Neuronal stem cell (in vitro differentiated cells): ENCODE measurements at regions not wholly inside any gene's neighbourhood (a gene's known extent, or its start where the extent isn't known, plus 50 kb on each side); places are given as distances from the start of the nearest gene placed in this dataset.

ENCODE experiments used
- DNase-seq: peaks from one replicate; pipeline ENCODE4 v3.0.0-alpha.2; 2013; ENCODE audit warnings: low spot score
- H2AFZ ChIP-seq: one replicate; pipeline ENCODE4 v1.6.1; 2013; ENCODE audit warnings: mild to moderate bottlenecking, low read length, inconsistent platforms
- H2AK5ac ChIP-seq: 2 replicates; pipeline ENCODE4 v1.6.1; 2013; ENCODE audit warnings: low read depth, mild to moderate bottlenecking, inconsistent platforms, low read length, moderate library complexity, mixed read lengths
- H2BK120ac ChIP-seq: 2 replicates; pipeline ENCODE4 v1.6.1; 2013; ENCODE audit warnings: low read depth, mild to moderate bottlenecking, inconsistent platforms, low read length, moderate library complexity, mixed read lengths
- H2BK12ac ChIP-seq: one replicate; pipeline ENCODE4 v1.6.1; 2013; ENCODE audit warnings: low read length, inconsistent platforms
- H2BK15ac ChIP-seq: 2 replicates; pipeline ENCODE4 v1.6.1; 2013; ENCODE audit warnings: mild to moderate bottlenecking, low read length, inconsistent platforms, mixed read lengths
- H2BK5ac ChIP-seq: one replicate; pipeline ENCODE4 v1.6.1; 2013; ENCODE audit warnings: inconsistent platforms, mild to moderate bottlenecking, low read length, moderate library complexity
- H3K14ac ChIP-seq: one replicate; pipeline ENCODE4 v1.6.1; 2013; ENCODE audit warnings: low read length, inconsistent platforms
- H3K18ac ChIP-seq: 2 replicates; pipeline ENCODE4 v1.6.1; 2013; ENCODE audit warnings: low read length, inconsistent platforms
- H3K23ac ChIP-seq: 2 replicates; pipeline ENCODE4 v1.6.1; 2013; ENCODE audit warnings: low read depth, mild to moderate bottlenecking, mixed read lengths, low read length, inconsistent platforms; ENCODE audit not compliant: poor library complexity
- H3K27ac ChIP-seq: replicated peaks from 3 replicates; pipeline ENCODE4 v1.5.1; 2013; ENCODE audit warnings: low read length, inconsistent platforms
- H3K27me3 ChIP-seq, 3 experiments: 2 replicates each; pipeline ENCODE4 v1.6.1; 2013; ENCODE audit warnings: low read length in 3 of 3, mild to moderate bottlenecking in 2 of 3, inconsistent platforms in 1 of 3, low read depth in 1 of 3, mixed read lengths in 1 of 3, moderate library complexity in 1 of 3; ENCODE audit not compliant: control insufficient read depth in 3 of 3, insufficient read depth in 3 of 3
- H3K36me3 ChIP-seq, 2 donors: replicated peaks in 1 of 2; 2 replicates each; pipeline ENCODE4 v1.6.1; 2013; ENCODE audit warnings: low read length in 2 of 2; ENCODE audit not compliant: control insufficient read depth in 2 of 2, insufficient read depth in 2 of 2
- H3K4ac ChIP-seq: 2 replicates; pipeline ENCODE4 v1.6.1; 2013; ENCODE audit warnings: inconsistent platforms, mild to moderate bottlenecking, low read length, moderate library complexity
- H3K4me1 ChIP-seq, 2 donors: 1 replicate in 1 of 2; 2 replicates in 1 of 2; pipeline ENCODE4 v1.6.1; 2013; ENCODE audit warnings: low read length in 2 of 2, low read depth in 1 of 2; ENCODE audit not compliant: control insufficient read depth in 2 of 2, insufficient read depth in 1 of 2
- H3K4me2 ChIP-seq: one replicate; pipeline ENCODE4 v1.6.1; 2013; ENCODE audit warnings: mild to moderate bottlenecking, low read length, inconsistent platforms; ENCODE audit not compliant: insufficient read depth, poor library complexity, severe bottlenecking
- H3K4me3 ChIP-seq, 2 donors: 2 replicates each; pipeline ENCODE4 v1.5.1; 2013; ENCODE audit warnings: low read length in 2 of 2, mild to moderate bottlenecking in 2 of 2, inconsistent platforms in 1 of 2, moderate library complexity in 1 of 2
- H3K79me1 ChIP-seq: one replicate; pipeline ENCODE4 v1.6.1; 2013; ENCODE audit warnings: low read depth, mild to moderate bottlenecking, inconsistent platforms, low read length, moderate library complexity
- H3K9ac ChIP-seq: one replicate; pipeline ENCODE4 v1.6.1; 2013; ENCODE audit warnings: mild to moderate bottlenecking, low read depth, low read length, inconsistent platforms; ENCODE audit not compliant: poor library complexity
- H3K9me3 ChIP-seq, 2 donors: replicated peaks in 1 of 2; 2 replicates each; pipeline versions ENCODE3 to v1.6.1; 2013; ENCODE audit warnings: low read length in 2 of 2, mild to moderate bottlenecking in 2 of 2, inconsistent platforms in 1 of 2, low read depth in 1 of 2, mixed read lengths in 1 of 2, moderate library complexity in 1 of 2; ENCODE audit not compliant: control insufficient read depth in 2 of 2, insufficient read depth in 1 of 2
- H4K8ac ChIP-seq: one replicate; pipeline ENCODE4 v1.6.1; 2013; ENCODE audit warnings: low read depth, mild to moderate bottlenecking, inconsistent platforms, low read length, moderate library complexity
- H4K91ac ChIP-seq: one replicate; pipeline ENCODE4 v1.6.1; 2013; ENCODE audit warnings: low read length, low read depth, mild to moderate bottlenecking, inconsistent platforms; ENCODE audit not compliant: poor library complexity
- WGBS, 2 donors: extraction: QIAGEN DNeasy Blood & Tissue Kit; methylation state at CpG; one replicate each; pipeline ENCODE4 v1.1.7; 2013; ENCODE audit warnings: missing lambda C conversion rate in 2 of 2, mixed read lengths in 1 of 2; ENCODE audit not compliant: insufficient read length in 2 of 2, insufficient replicate concordance in 1 of 2; ENCODE audit errors: extremely low coverage in 2 of 2; 5-methylcytosine and 5-hydroxymethylcytosine counted together

DNA sequence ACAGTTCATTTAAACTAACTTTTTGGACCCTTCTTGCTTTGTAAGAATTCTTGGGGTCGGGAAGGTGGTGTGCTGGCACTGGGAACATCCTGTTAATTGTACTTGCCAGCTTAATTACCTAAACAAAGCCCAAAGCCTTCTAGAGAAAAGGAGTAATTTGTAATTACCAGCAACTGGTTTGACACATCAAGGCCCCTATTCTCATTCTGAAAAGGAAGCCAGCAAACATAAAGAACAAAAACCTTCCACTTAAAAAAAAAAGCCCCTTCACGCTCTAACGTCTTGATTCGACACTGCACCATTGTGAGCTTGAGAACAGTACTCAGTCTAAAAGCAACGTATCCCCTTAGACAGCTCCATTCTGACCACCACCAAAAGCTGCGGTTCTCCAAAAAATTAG lies 74.7 kb upstream of the RPH3AL start:
- H2BK120ac ChIP-seq, result no peak overlapping the region
- H3K4me1 ChIP-seq, result peaks cover 6 to 7% of the 10 kb centered on the region in 2 donors
- H3K23ac ChIP-seq, result no peak overlapping the region
- H3K9me3 ChIP-seq, result peaks cover 3 to 12% of the 10 kb centered on the region in 2 donors
- no peak overlapping the region for H3K18ac ChIP-seq
- H3K4me3 ChIP-seq, result no peak overlapping the region
- no peak overlapping the region for H3K4me2 ChIP-seq
- H3K9ac ChIP-seq, result no peak overlapping the region
- H2BK12ac ChIP-seq, result no peak overlapping the region
- H4K8ac ChIP-seq, result no peak overlapping the region
- H3K27ac ChIP-seq, result peak overlapping the region; percentile 18
- H3K79me1 ChIP-seq, result no peaks in the 10 kb centered on the region
- H3K27me3 ChIP-seq, result no peaks in the 10 kb centered on the region
- H2AK5ac ChIP-seq, result no peak overlapping the region
- H4K91ac ChIP-seq, result no peak overlapping the region
- no peak overlapping the region for H3K14ac ChIP-seq
- H2BK15ac ChIP-seq, result no peak overlapping the region
- no CpG with 5 or more reads among the region's 6 CpGs for WGBS, 2 donors
- no peak overlapping the region for H2BK5ac ChIP-seq
- no peak for DNase-seq
- no peak overlapping the region for H3K4ac ChIP-seq
- H2AFZ ChIP-seq, result peak overlapping the region; percentile 36
- H3K36me3 ChIP-seq, result no peaks in the 10 kb centered on the region

DNA sequence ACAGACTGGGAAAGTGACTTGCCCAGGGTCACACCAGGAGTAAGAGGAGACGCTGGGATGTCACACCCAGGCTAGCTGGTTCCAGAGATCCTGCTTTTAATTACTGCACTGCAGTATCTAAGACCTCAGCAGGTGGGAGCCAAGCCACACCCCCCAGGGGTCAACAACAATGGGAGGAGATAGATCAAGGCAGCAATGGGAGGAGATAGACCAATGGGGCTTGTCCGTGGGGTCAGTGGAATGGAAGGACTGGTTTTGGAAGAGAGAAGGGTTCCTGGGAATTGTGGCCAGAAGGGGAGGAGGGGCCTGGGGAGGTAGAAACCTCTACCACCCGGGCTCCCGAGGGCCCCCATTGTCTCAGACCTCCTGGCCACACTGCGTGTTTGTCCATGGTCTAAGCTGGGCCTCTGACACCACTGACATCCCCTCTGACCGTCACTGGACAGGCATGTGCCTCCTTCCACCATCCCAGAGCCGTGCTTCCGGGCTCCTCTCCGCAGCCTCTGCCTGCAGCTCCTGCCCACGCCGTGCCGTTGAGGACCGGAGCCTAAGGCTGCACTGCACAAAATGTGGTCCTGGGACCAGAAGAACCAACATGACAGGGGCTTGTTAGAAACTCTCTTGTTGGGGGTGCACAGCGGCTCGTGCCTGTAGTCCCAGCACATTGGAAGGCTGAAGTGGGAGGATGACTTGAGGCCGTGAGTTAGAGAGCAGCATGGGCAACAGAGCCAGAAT lies 69.8 kb upstream of the RPH3AL start:
- Histone ChIP-seq H2BK5ac (peak overlapping the region; percentile 7), H4K8ac (no peak overlapping the region)
- WGBS, 2 donors, result no CpG with 5 or more reads among the region's 16 CpGs

DNA sequence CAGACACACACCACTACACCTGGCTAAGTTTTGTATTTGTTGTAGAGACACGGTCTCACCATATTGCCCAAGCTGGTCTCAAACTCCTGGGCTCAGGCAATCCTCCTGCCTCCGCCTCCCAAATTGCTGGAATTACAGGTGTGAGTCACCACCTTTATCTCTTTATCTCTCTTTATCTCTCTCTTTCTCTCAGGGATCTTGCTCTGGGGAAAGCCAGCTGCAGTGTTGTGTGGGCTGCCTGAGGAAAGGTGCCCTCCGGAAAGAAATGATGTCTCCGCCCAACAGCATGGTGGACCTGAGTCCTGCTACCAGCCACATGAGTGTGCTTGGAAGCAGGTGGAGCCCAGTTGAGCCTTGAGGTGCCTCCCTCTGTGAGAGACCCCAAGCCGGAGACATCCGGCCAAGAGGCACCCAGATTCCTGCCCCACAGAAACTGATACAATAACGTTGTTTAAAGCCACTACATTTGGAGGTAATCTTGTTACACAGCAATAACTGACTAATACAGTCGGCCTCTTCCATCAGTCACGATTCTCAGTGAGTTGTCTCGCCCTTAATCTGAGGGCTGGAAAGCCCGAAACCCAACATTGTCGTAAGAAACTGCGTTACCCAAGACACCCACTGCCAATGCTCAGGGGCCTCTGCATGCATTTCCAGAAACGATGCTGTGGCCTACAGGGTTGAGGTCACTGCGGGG lies 68.0 kb upstream of the RPH3AL start:
- no CpG with 5 or more reads among the region's 15 CpGs for WGBS, 2 donors

More for the DNA sequence above, 69.8 kb upstream of the RPH3AL start:
- Histone ChIP-seq H3K9me3 (peaks cover 0 to 2% of the 10 kb centered on the region in 2 donors), H3K18ac (peak overlapping the region; percentile 58), H3K4me3 (no peak overlapping the region), H3K27ac (no peak overlapping the region), H2BK15ac (peak overlapping the region; percentile 3), H2BK120ac (peak overlapping the region; percentile 26), H3K9ac (no peak overlapping the region), H3K14ac (no peak overlapping the region), H2AK5ac (no peak overlapping the region), H3K27me3 (no peaks in the 10 kb centered on the region), H2AFZ (peak overlapping the region; percentile 68), H3K4me2 (no peak overlapping the region), H3K36me3 (no peaks in the 10 kb centered on the region), H3K79me1 (no peaks in the 10 kb centered on the region), H2BK12ac (no peak overlapping the region), H4K91ac (no peak overlapping the region), H3K4me1 (peaks cover 7 to 8% of the 10 kb centered on the region in 2 donors), H3K4ac (no peak overlapping the region), H3K23ac (no peak overlapping the region)
- no peak for DNase-seq

DNA sequence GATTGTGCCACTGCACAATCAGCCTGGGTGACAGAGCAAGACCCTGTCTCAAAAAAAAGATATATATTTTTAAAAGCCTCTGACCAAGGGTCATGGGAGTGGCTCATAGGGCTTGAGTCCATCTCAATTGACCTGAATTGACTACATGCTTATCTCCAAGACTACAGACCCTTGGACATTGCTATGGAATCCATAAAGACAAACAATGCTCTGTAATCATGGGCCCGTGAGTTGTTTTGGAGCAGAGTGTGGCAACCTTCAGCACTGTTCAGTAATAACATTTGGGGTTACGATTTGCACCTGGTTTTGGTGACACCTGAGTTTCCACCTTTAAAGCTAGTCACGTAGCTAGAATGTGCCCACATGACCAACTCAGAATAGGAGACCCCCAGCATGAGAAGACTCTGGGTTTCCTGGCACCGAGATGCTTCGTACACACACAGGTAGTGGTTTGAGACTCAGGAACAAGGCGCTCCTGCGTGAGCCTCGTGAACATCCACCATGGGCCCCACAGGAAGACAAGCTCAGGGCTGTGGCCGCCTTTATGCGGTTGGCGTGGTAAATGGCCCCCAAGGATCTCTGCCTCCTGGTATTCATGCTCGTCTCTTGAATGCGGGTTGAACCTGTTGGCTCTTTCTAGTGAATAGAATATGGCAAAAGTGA lies 66.6 kb upstream of the RPH3AL start:
- H2BK12ac ChIP-seq, result no peak overlapping the region
- no peak overlapping the region for H3K14ac ChIP-seq
- H2AFZ ChIP-seq, result no peak overlapping the region
- no peak overlapping the region for H3K4me3 ChIP-seq
- no peak overlapping the region for H3K4me2 ChIP-seq
- no peak overlapping the region for H2BK5ac ChIP-seq
- H3K23ac ChIP-seq, result no peak overlapping the region
- H3K79me1 ChIP-seq, result no peaks in the 10 kb centered on the region
- no peak overlapping the region for H3K18ac ChIP-seq
- peak overlapping the region; percentile 29 for H4K8ac ChIP-seq
- no peak overlapping the region for H2AK5ac ChIP-seq
- no peak overlapping the region for H3K4ac ChIP-seq
- WGBS, 2 donors, result no CpG with 5 or more reads among the region's 13 CpGs
- peaks cover 0 to 5% of the 10 kb centered on the region in 2 donors for H3K36me3 ChIP-seq
- H4K91ac ChIP-seq, result no peak overlapping the region
- no peak overlapping the region for H3K27ac ChIP-seq
- H3K27me3 ChIP-seq, result no peaks in the 10 kb centered on the region
- no peak overlapping the region for H3K9ac ChIP-seq
- peaks cover 3 to 8% of the 10 kb centered on the region in 2 donors for H3K4me1 ChIP-seq
- H3K9me3 ChIP-seq, result peaks cover 0 to 2% of the 10 kb centered on the region in 2 donors
- no peak overlapping the region for H2BK120ac ChIP-seq
- DNase-seq, result no peak
- H2BK15ac ChIP-seq, result no peak overlapping the region

More for the DNA sequence above, 68.0 kb upstream of the RPH3AL start:
- no peak overlapping the region for H2AK5ac ChIP-seq
- no peak overlapping the region for H4K91ac ChIP-seq
- no peak overlapping the region for H3K4me3 ChIP-seq
- H3K79me1 ChIP-seq, result no peaks in the 10 kb centered on the region
- H3K4ac ChIP-seq, result no peak overlapping the region
- no peak overlapping the region for H4K8ac ChIP-seq
- no peak overlapping the region for H3K14ac ChIP-seq
- DNase-seq, result no peak
- H3K4me1 ChIP-seq, result peaks cover 3 to 8% of the 10 kb centered on the region in 2 donors
- H2BK12ac ChIP-seq, result no peak overlapping the region
- H3K27ac ChIP-seq, result no peak overlapping the region
- no peak overlapping the region for H2BK120ac ChIP-seq
- H3K9me3 ChIP-seq, result peaks cover 0 to 2% of the 10 kb centered on the region in 2 donors
- no peaks in the 10 kb centered on the region for H3K27me3 ChIP-seq
- no peak overlapping the region for H2BK5ac ChIP-seq
- H3K36me3 ChIP-seq, result no peaks in the 10 kb centered on the region
- H3K4me2 ChIP-seq, result no peak overlapping the region
- H3K23ac ChIP-seq, result no peak overlapping the region
- H2BK15ac ChIP-seq, result no peak overlapping the region
- H3K9ac ChIP-seq, result no peak overlapping the region
- no peak overlapping the region for H2AFZ ChIP-seq
- no peak overlapping the region for H3K18ac ChIP-seq
